ENCODE measurements at regions not wholly inside any gene's neighbourhood (a gene's known extent, or its start where the extent isn't known, plus 50 kb on each side); places are given as distances from the start of the nearest gene placed in this dataset.
"Not testable (repeated sequence)": the region's sequence is repeated elsewhere in the genome, so short reads cannot be mapped to it uniquely, and the experiment has no call there.

DNA sequence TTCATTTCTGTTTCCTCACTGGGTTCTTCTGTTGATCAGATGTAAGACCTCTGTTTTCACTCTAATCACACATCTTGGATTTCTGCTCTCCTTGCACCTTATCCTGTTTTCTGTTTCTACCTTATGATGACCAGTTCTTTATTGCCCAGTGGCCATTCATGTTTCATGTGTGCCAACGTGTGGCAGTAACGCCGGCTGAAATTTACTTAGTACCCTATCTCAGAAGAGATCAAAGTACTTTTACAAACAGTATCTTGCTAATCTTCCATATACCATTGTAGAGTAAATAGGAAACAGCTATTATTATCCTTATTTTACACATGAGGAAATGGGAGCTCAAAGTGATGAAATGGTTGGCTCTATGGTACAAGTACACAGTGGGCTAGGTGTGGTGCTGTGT, 74.0 kb downstream of the GATA3 start:
- no peak for DNase-seq (ENCODE audit: low read depth in 2 of 2, low spot score in 1 of 2)

GRCh38 chr10:8129438-8129837, 75.0 kb downstream of the GATA3 start:
- DNase-seq (ENCODE audit: low read depth in 2 of 2, low spot score in 1 of 2): no peak

DNA sequence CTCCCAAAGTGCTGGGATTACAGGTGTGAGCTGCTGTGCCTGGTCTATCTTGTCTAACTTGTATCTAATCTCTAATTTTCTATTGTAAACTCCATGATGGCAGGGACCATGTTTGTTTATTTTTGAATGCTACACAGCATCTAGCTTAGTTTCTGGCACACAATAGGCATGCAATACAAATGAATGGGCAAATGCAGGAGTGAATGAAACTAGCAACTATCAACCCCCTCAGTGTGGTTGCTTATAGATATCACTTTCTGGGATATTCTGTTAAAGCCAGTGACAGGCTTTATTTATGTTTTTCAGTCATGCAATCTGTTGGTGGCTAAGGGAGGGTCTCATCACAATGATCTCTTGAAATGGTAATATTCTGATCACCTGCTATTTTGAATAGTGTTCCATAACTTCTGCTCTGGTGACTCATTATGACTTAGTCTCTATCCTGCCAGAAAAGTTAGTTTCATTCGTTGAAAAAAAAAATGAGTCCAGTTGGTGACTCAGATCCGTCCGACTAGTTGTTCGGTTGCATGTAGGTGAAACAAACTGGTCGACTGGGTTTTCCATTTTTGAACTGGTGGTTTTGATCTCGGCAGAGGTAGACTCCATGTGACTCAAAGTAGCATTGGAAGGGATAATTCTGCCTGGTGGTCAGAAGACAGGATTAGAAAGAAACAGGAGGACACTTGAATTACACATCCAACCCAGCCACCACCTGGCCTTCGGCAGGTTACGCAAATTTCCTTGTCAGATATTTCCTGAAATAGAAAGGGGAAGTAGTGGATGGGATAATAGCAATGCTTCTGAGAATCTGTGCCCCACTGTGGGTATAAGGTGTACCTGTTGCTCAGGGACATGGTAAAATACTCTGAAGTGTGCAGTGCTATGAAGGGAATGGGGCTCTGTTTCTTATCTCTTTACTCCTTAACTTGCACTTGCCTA, 76.8 kb downstream of the GATA3 start:
- DNase-seq (ENCODE audit: low read depth in 2 of 2, low spot score in 1 of 2): no peak

DNA sequence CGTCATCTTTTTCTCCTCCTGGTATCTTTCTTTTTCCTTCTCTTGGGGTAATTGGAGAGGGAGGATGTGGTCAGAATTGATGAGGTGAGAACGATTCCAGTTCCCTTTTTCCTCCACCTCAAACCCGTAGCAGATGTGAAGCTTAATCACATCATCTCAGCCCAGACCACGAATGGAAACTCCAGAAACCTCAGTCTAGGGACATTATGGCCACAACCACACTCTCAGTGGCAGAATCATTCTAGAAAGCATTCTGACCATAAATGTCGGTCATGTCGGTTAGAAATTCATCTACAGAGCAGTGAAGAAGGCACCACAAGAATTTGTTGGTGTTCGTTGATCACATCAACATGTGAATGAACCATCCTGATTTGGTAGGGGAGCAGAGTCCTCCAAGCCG, 78.7 kb downstream of the GATA3 start:
- DNase-seq (ENCODE audit: low read depth in 2 of 2, low spot score in 1 of 2): no peak

DNA sequence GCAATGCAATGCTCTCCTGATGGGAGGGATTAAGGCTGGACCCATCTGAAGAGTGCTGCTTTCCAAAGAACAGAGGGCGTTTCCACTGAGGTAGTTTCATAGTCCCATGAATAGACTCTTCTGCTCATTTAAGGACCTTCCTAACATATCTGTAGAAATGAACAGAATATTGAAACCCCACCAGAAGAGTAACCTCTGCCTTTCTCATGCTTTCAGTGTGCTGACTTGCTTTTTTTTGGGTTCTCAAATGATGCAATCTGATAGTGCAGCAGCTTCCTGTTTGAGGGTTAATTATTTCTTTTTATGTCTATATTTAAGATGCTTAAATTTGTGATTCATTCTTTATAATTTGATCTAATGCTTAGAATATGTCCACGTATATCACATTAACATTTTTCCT, 82.2 kb downstream of the GATA3 start:
- DNase-seq (ENCODE audit: low read depth in 2 of 2, low spot score in 1 of 2): no peak

DNA sequence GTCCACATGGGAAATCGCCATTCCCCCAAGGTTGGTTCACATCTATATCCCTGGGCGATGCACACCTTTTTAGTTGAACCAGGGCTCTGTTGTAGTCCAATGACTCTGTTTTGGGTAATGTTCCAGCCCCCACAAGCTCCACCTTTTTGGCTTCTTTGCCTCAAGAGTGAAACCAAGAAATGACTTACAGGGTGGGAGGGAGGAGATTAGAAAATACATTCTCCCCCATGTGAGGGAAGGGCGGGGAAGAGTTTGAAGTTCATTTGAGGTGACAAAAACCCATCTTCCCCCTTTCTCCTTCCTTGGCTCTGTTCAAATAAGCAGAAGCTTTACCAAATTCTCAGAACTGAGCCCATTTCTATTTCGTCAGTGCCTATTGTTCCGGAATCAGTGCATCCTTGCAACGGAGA, 82.8 kb downstream of the GATA3 start:
- no peak for DNase-seq (ENCODE audit: low read depth in 2 of 2, low spot score in 1 of 2)

DNA sequence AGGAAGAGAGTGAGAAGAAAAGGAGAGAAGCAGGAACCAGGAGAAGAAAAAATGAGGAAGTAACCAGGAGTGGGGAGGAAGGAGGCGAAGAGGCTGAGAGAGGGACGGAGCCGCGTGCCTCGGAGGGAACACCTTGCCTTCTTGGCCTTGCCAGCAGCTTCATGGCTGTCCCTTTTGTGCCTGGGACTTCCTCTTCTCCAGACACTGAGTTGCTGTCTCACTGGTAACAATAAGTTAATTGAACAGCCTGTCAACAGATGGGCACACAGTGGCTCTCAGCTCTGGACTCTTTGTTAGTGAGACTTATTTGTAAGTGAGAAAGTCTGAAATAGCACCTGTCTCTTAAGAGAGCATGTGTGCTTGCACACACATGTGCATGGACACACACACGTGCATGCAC, 83.2 kb downstream of the GATA3 start:
- DNase-seq (ENCODE audit: low read depth in 2 of 2, low spot score in 1 of 2): no peak

- DNase-seq (ENCODE audit: low read depth in 2 of 2, low spot score in 1 of 2): no peak
Measured at GRCh38 chr10:8138471-8138870, 84.0 kb downstream of the GATA3 start.

- DNase-seq (ENCODE audit: low read depth in 2 of 2, low spot score in 1 of 2): no peak
Measured at GRCh38 chr10:8144496-8144895, 90.0 kb downstream of the GATA3 start.

DNA sequence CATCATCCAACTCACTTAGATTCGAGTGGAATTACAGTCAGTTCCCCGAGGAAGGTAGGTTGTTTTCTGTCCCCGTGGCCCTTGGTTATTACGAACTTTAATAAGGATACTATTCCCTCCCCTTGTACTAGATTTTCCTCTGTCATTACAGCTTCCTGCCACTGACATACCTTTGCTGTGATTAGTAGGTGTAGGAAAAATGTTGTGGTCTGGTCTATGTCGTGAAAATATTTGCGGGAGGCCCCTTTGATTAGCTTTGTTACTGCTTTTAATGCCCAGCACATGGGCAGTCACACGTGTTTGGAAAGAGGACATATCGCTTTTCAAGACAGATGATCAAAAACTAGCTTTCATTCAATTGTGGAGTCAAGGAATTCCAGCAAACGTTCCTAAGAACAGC, 92.2 kb downstream of the GATA3 start:
- DNase-seq (ENCODE audit: low read depth in 2 of 2, low spot score in 1 of 2): no peak

- no peak for DNase-seq (ENCODE audit: low read depth in 2 of 2, low spot score in 1 of 2)
Measured at GRCh38 chr10:8149991-8150390, 95.5 kb downstream of the GATA3 start.

GRCh38 chr10:8150401-8150905, 96.0 kb downstream of the GATA3 start:
- DNase-seq (ENCODE audit: low read depth in 2 of 2, low spot score in 1 of 2): no peak

DNA sequence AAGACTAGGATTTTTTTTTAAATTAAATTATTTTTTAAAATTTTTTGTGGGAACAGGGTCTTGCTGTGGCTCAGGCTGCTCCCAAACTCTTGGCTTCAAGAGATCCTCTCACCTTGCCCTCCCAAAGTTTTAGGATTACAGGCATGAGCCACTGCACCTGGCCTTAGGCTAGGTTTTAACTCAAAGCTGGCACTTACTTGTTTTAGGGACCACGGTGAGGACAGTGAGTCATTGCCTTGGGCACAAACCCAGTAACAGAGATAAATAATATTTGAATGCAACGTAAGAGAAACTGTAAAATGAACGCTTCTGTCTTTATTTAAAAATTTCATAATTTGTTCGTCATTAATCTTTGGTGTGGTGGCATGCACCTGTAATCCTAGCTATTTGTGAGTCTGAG, 96.6 kb downstream of the GATA3 start:
- no peak for DNase-seq (ENCODE audit: low read depth in 2 of 2, low spot score in 1 of 2)

DNA sequence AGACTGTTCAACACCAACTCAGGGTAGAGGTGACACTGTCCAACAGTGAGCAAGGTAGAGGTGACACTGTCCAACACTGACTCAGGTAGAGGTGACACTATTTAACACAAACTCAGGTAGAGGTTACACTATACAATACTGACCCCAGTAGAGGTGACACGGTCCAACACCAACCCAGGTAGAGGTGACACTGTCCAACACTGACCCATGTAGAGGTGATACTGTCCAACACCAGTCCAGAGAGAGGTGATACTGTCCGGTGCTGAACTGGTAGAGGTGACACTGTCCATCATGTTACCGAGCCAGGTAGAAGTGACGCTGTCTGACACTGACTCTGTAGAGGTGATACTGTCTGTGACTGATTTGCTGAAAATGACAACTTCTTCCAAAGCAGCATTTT, 102.4 kb downstream of the GATA3 start:
- no peak for DNase-seq (ENCODE audit: low read depth in 2 of 2, low spot score in 1 of 2)

GRCh38 chr10:8158193-8159071, 103.9 kb downstream of the GATA3 start:
- no peak for DNase-seq (ENCODE audit: low read depth in 2 of 2, low spot score in 1 of 2)

DNA sequence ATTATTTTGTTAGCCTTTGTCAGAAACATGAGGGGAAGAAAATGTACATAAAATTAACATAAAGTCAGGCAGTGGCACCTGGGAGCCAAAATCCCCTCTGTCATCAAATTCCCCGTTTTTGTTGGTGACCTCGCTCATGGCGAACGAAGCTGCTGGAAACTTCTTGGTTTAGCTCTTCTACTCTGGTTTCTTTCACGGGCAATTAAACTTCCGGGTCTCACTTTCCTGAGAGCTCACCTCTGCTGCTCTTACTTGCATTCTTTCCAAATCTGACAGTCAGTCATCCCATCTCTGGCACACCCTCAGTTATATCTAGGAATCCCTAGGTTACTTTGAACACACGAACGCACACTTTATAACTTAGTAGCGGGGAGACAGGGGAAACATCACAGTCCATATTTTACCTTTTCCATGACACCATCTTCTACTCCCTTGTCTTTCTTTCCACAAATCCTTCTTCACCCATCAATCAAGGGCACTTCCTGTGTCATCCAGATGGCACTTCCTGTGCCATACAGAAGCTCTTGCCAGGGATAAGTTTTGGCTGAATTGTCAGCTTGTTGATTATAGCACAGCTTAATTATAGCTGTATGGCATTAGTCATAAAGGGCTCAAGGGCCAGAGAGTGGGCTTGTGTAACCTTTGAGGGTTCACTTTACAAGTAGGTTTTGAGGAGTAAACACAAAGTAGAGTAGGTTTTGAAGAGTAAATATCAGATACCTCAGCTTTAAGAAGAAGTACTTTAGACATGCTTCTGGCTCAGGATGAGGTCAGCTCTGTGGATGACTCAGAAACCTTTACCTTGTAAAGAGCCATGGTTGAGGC, 105.1 kb downstream of the GATA3 start:
- DNase-seq (ENCODE audit: low read depth in 2 of 2, low spot score in 1 of 2): no peak

DNA sequence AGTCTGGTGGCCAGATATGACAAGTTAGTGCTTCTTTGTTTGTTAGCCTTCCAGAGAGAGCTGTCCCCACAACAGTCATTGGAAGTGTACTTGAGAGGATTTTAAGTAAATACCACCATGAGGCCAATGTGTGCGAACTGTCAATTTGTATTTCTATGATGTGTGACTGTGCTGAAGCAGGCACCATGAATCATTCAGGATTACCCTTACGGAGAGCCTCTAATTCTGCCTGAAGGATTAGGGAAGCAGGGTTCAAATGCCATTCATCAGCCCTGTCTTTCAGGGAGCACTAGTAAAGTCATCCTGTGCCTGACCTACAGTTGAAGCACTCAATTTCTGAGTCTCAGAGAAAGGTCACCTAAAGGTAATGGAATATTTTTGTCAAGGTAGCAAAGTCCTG, 109.3 kb downstream of the GATA3 start:
- DNase-seq (ENCODE audit: low read depth in 2 of 2, low spot score in 1 of 2): no peak

DNA sequence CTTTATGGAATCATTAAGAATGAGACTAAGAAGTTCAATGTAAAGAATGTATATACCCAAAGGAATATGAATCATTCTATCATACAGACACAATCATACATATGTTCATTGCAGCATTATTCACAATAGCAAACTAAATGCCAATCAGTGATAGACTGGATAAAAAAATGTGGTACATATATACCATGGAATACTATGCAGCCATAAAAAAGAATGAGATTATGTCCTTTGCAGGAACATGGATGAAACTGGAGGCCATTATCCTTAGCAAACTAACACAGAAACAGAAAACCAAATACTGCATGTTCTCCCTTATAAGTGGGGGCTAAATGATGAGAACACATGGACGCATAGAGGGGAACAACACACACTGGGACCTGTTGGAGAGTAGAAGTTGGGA, 110.2 kb downstream of the GATA3 start:
- DNase-seq (ENCODE audit: low read depth in 2 of 2, low spot score in 1 of 2): not testable (repeated sequence)

DNA sequence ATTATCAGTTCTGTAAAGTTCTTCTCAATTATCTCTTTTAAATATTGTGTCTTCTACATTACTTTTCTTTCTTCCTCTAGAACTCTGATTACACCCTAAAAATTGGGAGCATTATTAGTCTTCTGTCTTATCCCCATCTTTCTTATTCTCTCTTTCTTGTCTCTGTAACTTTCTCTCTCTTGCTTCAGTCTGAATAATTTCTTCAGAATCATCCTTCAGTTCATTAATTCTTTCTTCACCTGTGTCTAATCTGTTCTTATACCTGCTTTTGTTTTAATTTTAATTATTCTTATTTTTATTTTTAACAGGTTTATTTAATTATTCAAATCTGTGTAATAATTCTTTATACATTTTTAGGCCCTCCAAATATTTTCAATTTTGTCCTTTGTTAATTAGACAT, 114.3 kb downstream of the GATA3 start:
- no peak for DNase-seq (ENCODE audit: low read depth in 2 of 2, low spot score in 1 of 2)

DNA sequence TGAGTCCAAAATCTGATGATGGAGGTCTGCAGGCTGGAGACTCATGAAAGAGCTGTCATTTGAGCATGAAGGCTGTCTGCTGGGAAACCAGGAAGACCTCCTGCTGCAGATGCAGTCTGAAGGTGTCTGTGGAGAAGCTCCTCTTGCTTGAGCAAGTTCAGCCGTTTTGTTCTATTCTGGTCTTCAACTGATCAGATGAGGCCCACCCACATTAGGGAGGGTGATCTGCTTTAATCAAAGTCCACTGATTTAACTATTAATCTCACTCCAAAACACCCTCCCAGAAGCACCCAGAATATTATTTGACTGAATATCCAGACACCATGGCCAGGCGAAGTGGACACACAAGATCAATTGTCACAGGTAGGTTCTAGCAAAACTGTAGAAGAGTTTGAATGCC, 116.5 kb downstream of the GATA3 start:
- DNase-seq (ENCODE audit: low read depth in 2 of 2, low spot score in 1 of 2): no peak

GRCh38 chr10:8172604-8173003, 118.1 kb downstream of the GATA3 start:
- no peak for DNase-seq (ENCODE audit: low read depth in 2 of 2, low spot score in 1 of 2)
